Mesothelial cell of epicardium (in vitro differentiated cells): ENCODE measurements at regions not wholly inside any gene's neighbourhood (a gene's known extent, or its start where the extent isn't known, plus 50 kb on each side); places are given as distances from the start of the nearest gene placed in this dataset.

Experiments
- DNase-seq, 2 experiments: peaks; one replicate each; pipeline ENCODE4 v3.0.0; 2021; ENCODE audit warnings: low spot score in 2 of 2; ENCODE audit not compliant: unreplicated experiment in 2 of 2
- H3K27ac Mint-ChIP-seq: 2 replicates; pipeline ENCODE4 v1.8.0; 2021; ENCODE audit warnings: mixed read lengths
- H3K27me3 Mint-ChIP-seq: 2 replicates; pipeline ENCODE4 v1.8.0; 2021; ENCODE audit warnings: low read depth, mixed read lengths
- H3K36me3 Mint-ChIP-seq: 2 replicates; pipeline ENCODE4 v1.8.0; 2021; ENCODE audit warnings: mixed read lengths
- H3K4me1 Mint-ChIP-seq: 2 replicates; pipeline ENCODE4 v1.8.0; 2021; ENCODE audit warnings: mixed read lengths
- H3K4me3 Mint-ChIP-seq: 2 replicates; pipeline ENCODE4 v1.8.0; 2021; ENCODE audit warnings: mild to moderate bottlenecking, moderate library complexity, mixed read lengths
- H3K9me3 Mint-ChIP-seq: 2 replicates; pipeline ENCODE4 v1.8.0; 2021; ENCODE audit warnings: mixed read lengths
- CTCF ChIP-seq: fragments of 200-600 bp; sonication (generic); IDR thresholded peaks from one replicate; pipeline ENCODE4 v1.5.0; 2021; ENCODE audit warnings: antibody characterized with exemption; ENCODE audit not compliant: unreplicated experiment

DNA sequence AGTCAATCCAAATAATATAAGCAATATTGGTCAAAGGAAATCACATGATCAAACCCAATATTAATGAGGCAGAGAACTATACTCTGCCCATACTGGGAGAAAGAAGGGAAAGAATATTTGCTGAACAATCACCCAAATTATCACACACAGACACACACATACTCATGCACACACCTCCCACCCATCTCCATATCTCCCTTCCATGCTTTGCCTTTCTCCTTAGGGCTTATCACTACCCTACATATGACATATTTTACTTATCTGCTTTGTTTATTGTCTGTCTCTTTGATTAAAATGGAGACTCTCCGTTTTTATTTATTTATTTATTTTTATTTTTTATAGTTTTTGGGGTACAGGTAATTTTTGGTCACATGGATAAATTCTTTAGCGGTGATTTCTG is 112.9 kb upstream of the NHS start:
- Mint-ChIP-seq H3K27me3 (peaks cover 2% of the 10 kb centered on the region), H3K27ac (no peak overlapping the region), H3K4me1 (peaks cover 2% of the 10 kb centered on the region), H3K4me3 (no peak overlapping the region), H3K36me3 (peaks cover 2% of the 10 kb centered on the region), H3K9me3 (peaks cover 37% of the 10 kb centered on the region)
- no peak for DNase-seq
- no peak for TF ChIP-seq CTCF

GRCh38 chrX:17266136-17266535 is 108.9 kb upstream of the NHS start:
- Mint-ChIP-seq H3K36me3 (peaks cover 2% of the 10 kb centered on the region), H3K27ac (no peak overlapping the region), H3K27me3 (peaks cover 7% of the 10 kb centered on the region), H3K9me3 (peaks cover 21% of the 10 kb centered on the region), H3K4me1 (peaks cover 2% of the 10 kb centered on the region), H3K4me3 (no peak overlapping the region)
- DNase-seq: no peak
- no peak for TF ChIP-seq CTCF

GRCh38 chrX:17278961-17279360 is 96.0 kb upstream of the NHS start:
- no peaks in the 10 kb centered on the region for H3K36me3 Mint-ChIP-seq
- no peak for TF ChIP-seq CTCF
- H3K27ac Mint-ChIP-seq: no peak overlapping the region
- H3K4me3 Mint-ChIP-seq: no peak overlapping the region
- no peak for DNase-seq
- H3K4me1 Mint-ChIP-seq: no peaks in the 10 kb centered on the region
- H3K9me3 Mint-ChIP-seq: peaks cover 17% of the 10 kb centered on the region
- peaks cover 19% of the 10 kb centered on the region for H3K27me3 Mint-ChIP-seq

DNA sequence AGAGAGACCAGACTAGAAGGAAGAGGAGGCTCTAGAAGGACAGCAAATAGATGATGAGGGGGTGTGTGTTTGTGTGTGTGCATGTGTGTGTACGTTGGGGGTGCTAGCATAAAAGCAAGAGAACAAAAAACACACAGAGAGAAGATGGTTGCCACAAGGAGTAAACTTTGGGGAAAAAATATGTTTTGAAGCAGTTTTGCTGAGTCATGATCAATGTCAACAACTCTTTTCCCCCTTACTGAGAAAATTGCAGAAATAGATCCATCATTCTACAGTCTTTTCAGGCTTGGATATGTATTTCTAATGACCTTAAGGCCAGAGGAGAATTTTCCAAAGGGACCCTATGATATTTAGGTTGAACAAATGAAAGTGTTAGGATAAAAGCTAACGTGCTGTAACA is 89.0 kb upstream of the NHS start:
- H3K9me3 Mint-ChIP-seq: peaks cover 13% of the 10 kb centered on the region
- H3K27me3 Mint-ChIP-seq: peaks cover 11% of the 10 kb centered on the region
- no peak for TF ChIP-seq CTCF
- H3K36me3 Mint-ChIP-seq: peaks cover 1% of the 10 kb centered on the region
- H3K4me1 Mint-ChIP-seq: peaks cover 9% of the 10 kb centered on the region
- DNase-seq: no peak
- no peak overlapping the region for H3K4me3 Mint-ChIP-seq
- no peak overlapping the region for H3K27ac Mint-ChIP-seq

GRCh38 chrX:17291171-17291900 is 83.7 kb upstream of the NHS start:
- Mint-ChIP-seq H3K4me1 (peaks cover 22% of the 10 kb centered on the region), H3K9me3 (peaks cover 8% of the 10 kb centered on the region), H3K4me3 (no peak overlapping the region), H3K36me3 (peaks cover 1% of the 10 kb centered on the region), H3K27me3 (no peaks in the 10 kb centered on the region), H3K27ac (peak overlapping the region; percentile 82)
- DNase-seq: no peak
- no peak for TF ChIP-seq CTCF
